Cardiac fibroblast (primary cell): ENCODE measurements at regions not wholly inside any gene's neighbourhood (a gene's known extent, or its start where the extent isn't known, plus 50 kb on each side); places are given as distances from the start of the nearest gene placed in this dataset.

ENCODE experiments used
- DNase-seq, 2 donors: peaks; one replicate each; pipeline versions ENCODE4 v3.0.0 to v3.0.0-alpha.2; 2010; ENCODE audit warnings: low read depth in 2 of 2
- H3K4me3 ChIP-seq, 2 donors: replicated peaks in 1 of 2; 1 replicate in 1 of 2; 2 replicates in 1 of 2; pipeline ENCODE4 v1.5.1; 2011; ENCODE audit warnings: low read depth in 2 of 2, low read length in 2 of 2, mild to moderate bottlenecking in 2 of 2, moderate library complexity in 1 of 2
- TF ChIP-seq, protein P1 (sequence below): IDR thresholded peaks from one replicate; pipeline ENCODE4 v1.5.1; 2011; ENCODE audit warnings: low read depth, mild to moderate bottlenecking, low read length, inconsistent platforms

DNA sequence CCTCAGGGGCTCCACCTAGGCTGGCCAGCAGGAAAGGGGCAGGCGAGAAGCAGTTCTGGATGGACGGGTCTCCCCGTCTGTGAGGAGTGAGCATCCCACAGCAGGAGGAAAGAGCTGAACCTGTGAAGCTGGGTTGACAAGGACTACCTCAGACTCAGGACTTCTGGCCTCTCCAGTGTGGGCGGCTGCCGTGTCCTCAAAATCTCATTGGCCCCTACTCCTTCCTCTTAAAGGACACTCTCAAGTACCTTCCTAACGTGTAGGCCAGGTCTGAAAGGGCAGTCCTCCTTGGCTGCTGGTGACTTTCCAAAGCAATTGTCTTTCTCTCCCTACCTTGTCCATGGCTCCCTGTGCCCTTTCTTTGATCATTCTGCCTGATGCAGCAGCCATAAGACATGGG lies 107.0 kb upstream of the AKIP1 start:
- no peak for DNase-seq
- TF ChIP-seq, protein P1, sequence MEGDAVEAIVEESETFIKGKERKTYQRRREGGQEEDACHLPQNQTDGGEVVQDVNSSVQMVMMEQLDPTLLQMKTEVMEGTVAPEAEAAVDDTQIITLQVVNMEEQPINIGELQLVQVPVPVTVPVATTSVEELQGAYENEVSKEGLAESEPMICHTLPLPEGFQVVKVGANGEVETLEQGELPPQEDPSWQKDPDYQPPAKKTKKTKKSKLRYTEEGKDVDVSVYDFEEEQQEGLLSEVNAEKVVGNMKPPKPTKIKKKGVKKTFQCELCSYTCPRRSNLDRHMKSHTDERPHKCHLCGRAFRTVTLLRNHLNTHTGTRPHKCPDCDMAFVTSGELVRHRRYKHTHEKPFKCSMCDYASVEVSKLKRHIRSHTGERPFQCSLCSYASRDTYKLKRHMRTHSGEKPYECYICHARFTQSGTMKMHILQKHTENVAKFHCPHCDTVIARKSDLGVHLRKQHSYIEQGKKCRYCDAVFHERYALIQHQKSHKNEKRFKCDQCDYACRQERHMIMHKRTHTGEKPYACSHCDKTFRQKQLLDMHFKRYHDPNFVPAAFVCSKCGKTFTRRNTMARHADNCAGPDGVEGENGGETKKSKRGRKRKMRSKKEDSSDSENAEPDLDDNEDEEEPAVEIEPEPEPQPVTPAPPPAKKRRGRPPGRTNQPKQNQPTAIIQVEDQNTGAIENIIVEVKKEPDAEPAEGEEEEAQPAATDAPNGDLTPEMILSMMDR, result no peak
- no peak overlapping the region for H3K4me3 ChIP-seq

- no peak overlapping the region for H3K4me3 ChIP-seq
- TF ChIP-seq, protein P1, result no peak
- no peak for DNase-seq
These were observed 105.7 kb upstream of the AKIP1 start for GRCh38 chr11:8805296-8805695.

DNA sequence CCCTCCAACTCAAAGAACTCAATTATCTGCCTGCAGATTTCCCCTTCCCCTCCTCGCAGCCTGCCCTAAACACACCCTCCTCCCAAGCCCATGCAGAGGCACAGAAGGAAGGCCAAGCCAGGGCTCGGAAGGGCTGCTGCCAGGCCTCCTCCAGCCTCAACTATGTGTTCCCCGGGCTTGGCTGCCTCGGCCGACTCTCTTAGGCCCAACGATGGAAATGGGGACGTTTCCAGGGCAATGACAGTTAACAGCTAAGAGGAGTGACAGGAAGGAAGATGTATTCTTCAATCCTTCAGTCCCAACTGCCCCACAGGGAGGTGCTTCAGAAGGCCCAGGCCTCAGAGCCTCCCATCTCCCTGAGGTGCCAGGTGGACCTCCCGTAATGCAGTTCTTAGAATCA lies 104.0 kb upstream of the AKIP1 start:
- peak overlapping the region in 1 of 2 donors; percentile 9 for H3K4me3 ChIP-seq
- TF ChIP-seq, protein P1, result no peak
- no peak for DNase-seq

GRCh38 chr11:8807544-8808225 lies 103.3 kb upstream of the AKIP1 start:
- DNase-seq, result peak; percentile 65 to 86
- peak overlapping the region in 1 of 2 donors; percentile 26 for H3K4me3 ChIP-seq
- TF ChIP-seq, protein P1, result no peak

DNA sequence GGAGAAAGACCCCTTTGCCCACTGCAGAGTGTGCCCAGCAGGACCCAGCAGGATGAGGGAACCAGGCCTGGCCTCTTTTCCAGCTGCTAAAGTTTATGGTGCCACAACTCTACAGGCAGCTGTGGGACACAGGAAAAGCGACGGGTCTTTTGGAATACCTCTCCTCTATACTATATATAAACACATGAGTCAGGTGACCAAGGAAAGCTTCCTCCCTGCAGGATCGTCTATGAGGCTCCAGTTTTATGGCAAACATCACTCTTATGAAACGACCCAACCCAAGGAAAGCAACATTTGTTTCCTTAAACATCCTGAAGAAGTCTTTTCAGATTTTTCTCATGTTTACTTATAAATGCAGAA lies 102.8 kb upstream of the AKIP1 start:
- peak overlapping the region in 1 of 2 donors; percentile 26 for H3K4me3 ChIP-seq
- TF ChIP-seq, protein P1, result no peak
- no peak for DNase-seq

GRCh38 chr11:8809241-8809938 lies 101.6 kb upstream of the AKIP1 start:
- TF ChIP-seq, protein P1, result no peak
- H3K4me3 ChIP-seq, result peak overlapping the region; percentile 53 to 58
- no peak for DNase-seq
